ENCODE measurements at regions not wholly inside any gene's neighbourhood (a gene's known extent, or its start where the extent isn't known, plus 50 kb on each side); places are given as distances from the start of the nearest gene placed in this dataset.

DNA sequence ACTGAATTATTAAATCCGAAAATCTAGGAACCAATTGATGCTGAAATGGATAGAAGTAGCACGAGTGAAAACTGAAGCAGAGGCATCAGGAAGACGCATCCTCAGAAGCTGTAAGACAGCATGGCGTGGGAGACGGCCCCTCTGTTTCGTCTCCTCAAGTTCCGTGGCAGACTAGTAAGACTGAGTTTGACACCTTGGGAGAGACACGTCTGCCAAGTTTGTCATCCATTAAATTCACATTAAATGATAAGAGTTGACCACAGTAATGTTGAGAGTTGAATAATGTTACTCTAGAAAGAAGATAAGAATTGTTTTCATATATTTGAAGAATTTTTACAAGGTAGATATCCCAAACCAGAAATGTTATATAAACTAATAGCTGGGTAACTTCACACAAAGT lies 736.1 kb upstream of the FRG1 start:
- Histone ChIP-seq H3K4me3 (ENCODE audit: low read depth, low read length) (no peak overlapping the region), H3K9me3 (ENCODE audit: control insufficient read depth, insufficient read depth, low read length) (no peaks in the 10 kb centered on the region), H3K27ac (ENCODE audit: low read depth, low read length) (no peak overlapping the region), H3K27me3 (ENCODE audit: control insufficient read depth, insufficient read depth, low read length) (no peaks in the 10 kb centered on the region)
- no peak for DNase-seq (ENCODE audit: low read depth, low spot score)
- ChIA-PET POLR2A (no interaction called here), CTCF (no interaction called here)
- TF ChIP-seq, protein P1, sequence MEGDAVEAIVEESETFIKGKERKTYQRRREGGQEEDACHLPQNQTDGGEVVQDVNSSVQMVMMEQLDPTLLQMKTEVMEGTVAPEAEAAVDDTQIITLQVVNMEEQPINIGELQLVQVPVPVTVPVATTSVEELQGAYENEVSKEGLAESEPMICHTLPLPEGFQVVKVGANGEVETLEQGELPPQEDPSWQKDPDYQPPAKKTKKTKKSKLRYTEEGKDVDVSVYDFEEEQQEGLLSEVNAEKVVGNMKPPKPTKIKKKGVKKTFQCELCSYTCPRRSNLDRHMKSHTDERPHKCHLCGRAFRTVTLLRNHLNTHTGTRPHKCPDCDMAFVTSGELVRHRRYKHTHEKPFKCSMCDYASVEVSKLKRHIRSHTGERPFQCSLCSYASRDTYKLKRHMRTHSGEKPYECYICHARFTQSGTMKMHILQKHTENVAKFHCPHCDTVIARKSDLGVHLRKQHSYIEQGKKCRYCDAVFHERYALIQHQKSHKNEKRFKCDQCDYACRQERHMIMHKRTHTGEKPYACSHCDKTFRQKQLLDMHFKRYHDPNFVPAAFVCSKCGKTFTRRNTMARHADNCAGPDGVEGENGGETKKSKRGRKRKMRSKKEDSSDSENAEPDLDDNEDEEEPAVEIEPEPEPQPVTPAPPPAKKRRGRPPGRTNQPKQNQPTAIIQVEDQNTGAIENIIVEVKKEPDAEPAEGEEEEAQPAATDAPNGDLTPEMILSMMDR (IDR thresholded peaks at IDR 0.05; ENCODE audit: low read depth, low read length) = no peak

DNA sequence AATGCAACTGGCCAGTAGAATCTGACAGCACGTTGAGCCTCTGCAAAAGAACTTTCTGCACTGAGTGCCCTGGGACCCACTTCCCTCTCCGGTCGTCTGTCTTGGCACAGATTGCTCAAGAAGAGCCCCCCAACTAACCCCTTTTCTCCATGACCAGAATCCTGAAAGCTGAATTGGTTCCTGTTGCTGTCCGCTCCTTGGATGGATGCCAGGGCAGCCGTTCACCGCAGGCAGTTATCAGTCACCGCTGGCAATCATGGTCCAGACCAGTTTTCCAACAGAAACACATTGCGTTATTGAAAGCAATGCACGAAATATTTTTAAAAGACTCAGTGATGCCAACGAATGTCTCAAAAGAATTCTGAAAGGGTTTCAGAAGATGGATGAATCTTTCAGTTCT lies 733.7 kb upstream of the FRG1 start:
- TF ChIP-seq, protein P1 (IDR thresholded peaks at IDR 0.05; ENCODE audit: low read depth, low read length) = no peak
- Histone ChIP-seq H3K4me3 (ENCODE audit: low read depth, low read length) (no peak overlapping the region), H3K27ac (ENCODE audit: low read depth, low read length) (no peak overlapping the region), H3K27me3 (ENCODE audit: control insufficient read depth, insufficient read depth, low read length) (no peaks in the 10 kb centered on the region), H3K9me3 (ENCODE audit: control insufficient read depth, insufficient read depth, low read length) (no peaks in the 10 kb centered on the region)
- ChIA-PET POLR2A (no interaction called here), CTCF (no interaction called here)
- no peak for DNase-seq (ENCODE audit: low read depth, low spot score)

DNA sequence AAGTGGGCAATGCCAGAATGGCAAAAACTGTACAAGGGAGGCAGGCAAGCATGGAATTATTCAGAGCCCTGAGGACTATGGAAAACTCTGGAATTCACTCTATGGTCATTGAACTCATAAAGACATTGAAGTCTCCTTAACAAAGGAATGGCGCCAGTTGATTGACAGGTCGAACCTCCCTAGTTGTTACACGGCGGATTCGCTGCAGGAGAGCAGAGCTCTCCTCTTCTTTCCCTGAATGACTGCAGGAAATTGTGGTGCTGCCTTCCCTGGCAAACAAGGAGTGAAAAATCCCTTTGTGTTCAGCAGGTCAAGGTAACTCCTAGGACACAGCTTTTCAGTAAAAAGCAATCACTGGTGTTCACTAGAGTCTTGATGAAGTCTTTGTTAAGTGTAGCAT lies 732.8 kb upstream of the FRG1 start:
- ChIA-PET CTCF (no interaction called here), POLR2A (no interaction called here)
- no peaks in the 10 kb centered on the region for H3K9me3 ChIP-seq (ENCODE audit: control insufficient read depth, insufficient read depth, low read length)
- TF ChIP-seq, protein P1 (IDR thresholded peaks at IDR 0.05; ENCODE audit: low read depth, low read length) = no peak
- H3K27ac ChIP-seq (ENCODE audit: low read depth, low read length) = no peak overlapping the region
- no peaks in the 10 kb centered on the region for H3K27me3 ChIP-seq (ENCODE audit: control insufficient read depth, insufficient read depth, low read length)
- H3K4me3 ChIP-seq (ENCODE audit: low read depth, low read length) = no peak overlapping the region
- no peak for DNase-seq (ENCODE audit: low read depth, low spot score)

DNA sequence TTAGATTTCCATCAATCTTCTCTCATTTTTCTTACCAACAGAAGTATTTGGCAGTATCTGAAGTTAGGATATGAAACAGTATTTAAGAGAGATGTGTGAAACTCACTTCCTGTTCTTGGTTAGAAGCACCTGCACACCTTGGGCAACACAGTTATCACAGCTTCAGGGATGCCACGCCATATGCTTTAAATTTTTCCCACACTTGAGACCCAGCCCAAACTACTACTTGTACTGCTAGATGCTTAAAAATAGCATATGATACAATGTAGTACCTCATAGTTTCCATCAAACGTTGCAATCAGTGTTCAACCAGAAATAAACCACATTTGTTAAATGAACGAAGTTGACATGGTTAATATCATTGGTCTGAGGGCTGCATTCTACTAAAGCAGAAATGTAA lies 725.1 kb upstream of the FRG1 start:
- H3K4me3 ChIP-seq (ENCODE audit: low read depth, low read length) = no peak overlapping the region
- H3K9me3 ChIP-seq (ENCODE audit: control insufficient read depth, insufficient read depth, low read length) = no peaks in the 10 kb centered on the region
- TF ChIP-seq, protein P1 (IDR thresholded peaks at IDR 0.05; ENCODE audit: low read depth, low read length) = no peak
- no peaks in the 10 kb centered on the region for H3K27me3 ChIP-seq (ENCODE audit: control insufficient read depth, insufficient read depth, low read length)
- no peak overlapping the region for H3K27ac ChIP-seq (ENCODE audit: low read depth, low read length)
- ChIA-PET CTCF (no interaction called here), POLR2A (no interaction called here)
- DNase-seq (ENCODE audit: low read depth, low spot score) = no peak

DNA sequence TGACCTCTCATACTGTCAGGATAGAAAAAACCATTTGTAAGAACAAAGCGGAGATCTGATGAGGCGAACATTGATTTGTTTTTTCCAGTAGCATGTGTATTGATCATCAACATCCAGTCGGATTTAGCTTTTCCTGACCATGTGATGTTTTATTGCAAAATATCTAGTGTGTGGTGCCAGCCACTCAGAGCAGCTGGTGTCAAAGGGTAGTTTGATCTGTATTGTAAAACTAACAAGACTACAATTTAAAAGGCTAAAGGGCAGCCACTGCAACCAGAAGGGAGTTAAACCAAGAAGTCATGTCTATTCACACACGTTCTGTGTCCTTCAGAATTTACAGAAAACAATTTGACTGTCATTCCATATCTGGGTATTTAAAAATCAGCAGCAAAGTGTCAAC lies 719.0 kb upstream of the FRG1 start:
- Histone ChIP-seq H3K9me3 (ENCODE audit: control insufficient read depth, insufficient read depth, low read length) (no peaks in the 10 kb centered on the region; the same call in 1 of the 2 replicates), H3K27ac (ENCODE audit: low read depth, low read length) (no peak overlapping the region), H3K4me3 (ENCODE audit: low read depth, low read length) (no peak overlapping the region), H3K27me3 (ENCODE audit: control insufficient read depth, insufficient read depth, low read length) (no peaks in the 10 kb centered on the region)
- TF ChIP-seq, protein P1 (IDR thresholded peaks at IDR 0.05; ENCODE audit: low read depth, low read length) = no peak
- CTCF ChIA-PET = no interaction called here
- no peak for DNase-seq (ENCODE audit: low read depth, low spot score)
- POLR2A ChIA-PET = no interaction called here

All from AG04450 (cell line).